GM18873 (cell line): ENCODE measurements at regions not wholly inside any gene's neighbourhood (a gene's known extent, or its start where the extent isn't known, plus 50 kb on each side); places are given as distances from the start of the nearest gene placed in this dataset.

ENCODE experiments used
- ATAC-seq: cut with Tn5 transposase; IDR thresholded peaks from one replicate; pipeline ENCODE4 v1.9.1; 2021; ENCODE audit warnings: mild to moderate bottlenecking, moderate library complexity, moderate number of reproducible peaks; ENCODE audit not compliant: unreplicated experiment, low FRiP score

GRCh38 chr2:51218047-51218446, 186.1 kb upstream of the NRXN1 start:
- no peak for ATAC-seq

- no peak for ATAC-seq
Observed at GRCh38 chr2:51213826-51214225, 181.9 kb upstream of the NRXN1 start.

GRCh38 chr2:51212374-51212773, 180.4 kb upstream of the NRXN1 start:
- ATAC-seq: no peak

DNA sequence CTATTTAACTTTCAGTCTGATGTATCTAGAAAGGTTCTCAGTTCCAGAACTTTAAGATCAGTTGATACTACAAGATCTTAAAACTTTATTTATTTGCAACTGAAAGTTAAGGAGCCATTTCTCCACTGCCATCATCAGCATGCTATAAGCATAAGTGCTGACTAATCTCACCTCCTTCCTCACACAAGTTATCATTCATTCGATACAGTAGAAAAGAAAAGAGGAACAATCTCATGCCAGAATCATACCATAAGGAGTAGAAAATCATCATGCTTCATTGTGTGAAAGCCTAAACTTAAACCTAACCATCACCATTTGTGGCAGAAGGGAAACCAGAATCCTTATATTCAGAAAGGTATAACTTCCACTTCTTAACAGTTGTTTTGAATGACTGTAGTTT, 176.6 kb upstream of the NRXN1 start:
- ATAC-seq: no peak

DNA sequence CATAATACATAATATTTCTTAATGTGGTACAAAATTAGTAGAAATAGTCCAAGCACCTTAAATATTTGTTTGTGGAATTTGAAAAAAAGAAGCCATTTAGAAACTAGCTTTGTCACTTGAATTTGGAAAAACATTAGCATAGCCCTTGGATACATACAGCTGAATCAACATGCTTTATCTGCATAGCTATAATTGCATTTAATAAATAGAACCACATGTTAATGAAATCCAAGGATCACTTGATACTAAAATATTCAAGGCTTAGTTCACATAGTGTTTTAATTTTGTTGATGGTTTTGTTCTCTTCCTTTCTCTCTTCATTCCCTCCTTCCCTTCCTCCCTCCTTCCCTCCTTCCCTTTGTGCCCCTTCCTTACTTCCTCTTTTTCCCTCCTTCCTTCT, 169.4 kb upstream of the NRXN1 start:
- no peak for ATAC-seq

DNA sequence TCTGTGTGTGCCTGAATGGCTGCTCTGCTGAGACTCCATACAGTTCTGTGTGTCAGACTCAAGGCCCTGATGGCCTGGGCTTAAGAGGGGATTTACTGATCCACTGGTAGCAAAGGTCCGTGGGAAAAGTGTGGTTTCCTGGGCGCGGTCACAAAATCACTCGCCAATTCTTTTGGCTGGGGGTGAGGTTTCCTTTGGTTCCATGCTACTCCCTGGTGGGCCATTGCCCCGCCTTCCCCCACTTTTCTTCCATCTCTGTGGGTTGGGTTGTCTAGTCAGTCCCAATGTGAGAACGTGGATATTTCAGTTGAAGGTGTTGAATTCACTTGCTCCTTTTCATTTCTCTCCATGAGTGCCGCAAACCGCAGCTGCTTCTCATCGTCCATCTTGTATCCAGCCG, 162.7 kb upstream of the NRXN1 start:
- ATAC-seq: no peak

GRCh38 chr2:51170273-51170672, 138.3 kb upstream of the NRXN1 start:
- no peak for ATAC-seq

DNA sequence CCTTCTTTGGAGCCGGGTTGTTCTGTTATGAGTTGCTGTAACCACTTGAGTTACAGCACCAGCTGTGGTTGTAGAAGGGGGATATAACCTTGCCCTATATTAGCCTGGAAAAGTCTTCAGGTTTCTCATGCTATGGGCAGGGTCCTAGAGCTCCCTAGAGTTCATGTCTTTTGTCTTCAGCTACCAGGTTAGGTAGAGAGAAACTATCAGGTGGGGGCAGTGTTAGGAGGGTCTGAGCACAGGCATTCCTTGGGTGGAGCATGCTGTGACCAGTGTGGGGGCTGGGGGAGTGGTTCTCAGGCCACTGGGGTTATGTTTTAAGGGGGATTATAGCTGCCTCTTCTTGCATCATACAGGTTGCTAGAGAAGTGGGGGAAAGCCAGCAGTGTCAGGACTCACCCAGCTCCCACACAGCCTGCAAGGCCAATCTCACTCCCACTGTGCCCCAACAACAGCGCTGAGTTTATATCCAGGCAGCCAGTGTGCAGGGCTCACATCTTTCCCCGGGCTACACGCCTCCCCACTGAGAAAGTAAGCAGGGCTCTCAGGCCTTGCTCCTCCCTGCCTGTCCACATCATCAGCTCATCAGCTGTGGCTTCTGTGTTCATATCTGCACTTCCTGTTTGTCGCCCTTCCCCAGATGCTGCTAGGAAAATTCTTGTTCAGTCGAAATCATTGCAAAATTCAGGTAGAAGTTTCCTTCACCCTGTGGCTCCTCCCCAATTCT, 133.8 kb upstream of the NRXN1 start:
- ATAC-seq: no peak

DNA sequence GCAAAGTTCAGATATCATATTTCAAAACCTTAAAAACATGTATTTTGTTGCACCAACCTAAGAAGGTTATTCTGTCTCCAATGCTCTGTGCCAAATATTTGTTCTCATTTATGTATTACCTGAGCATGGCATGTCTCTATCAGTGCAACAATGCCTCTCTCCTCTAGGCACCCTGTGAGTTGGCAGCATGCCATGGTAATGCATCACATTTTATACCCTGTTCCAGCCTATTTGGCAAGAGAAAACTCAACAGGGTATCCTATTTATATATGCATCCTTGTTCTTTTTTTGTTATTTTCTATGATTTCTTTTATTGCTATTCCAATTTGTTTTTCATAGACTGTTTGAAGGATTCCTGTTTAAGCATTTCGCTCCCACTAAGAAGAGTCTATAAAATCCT, 126.3 kb upstream of the NRXN1 start:
- no peak for ATAC-seq

GRCh38 chr2:51153236-51153635, 121.3 kb upstream of the NRXN1 start:
- ATAC-seq: no peak

GRCh38 chr2:51151490-51152140, 119.7 kb upstream of the NRXN1 start:
- ATAC-seq: no peak

DNA sequence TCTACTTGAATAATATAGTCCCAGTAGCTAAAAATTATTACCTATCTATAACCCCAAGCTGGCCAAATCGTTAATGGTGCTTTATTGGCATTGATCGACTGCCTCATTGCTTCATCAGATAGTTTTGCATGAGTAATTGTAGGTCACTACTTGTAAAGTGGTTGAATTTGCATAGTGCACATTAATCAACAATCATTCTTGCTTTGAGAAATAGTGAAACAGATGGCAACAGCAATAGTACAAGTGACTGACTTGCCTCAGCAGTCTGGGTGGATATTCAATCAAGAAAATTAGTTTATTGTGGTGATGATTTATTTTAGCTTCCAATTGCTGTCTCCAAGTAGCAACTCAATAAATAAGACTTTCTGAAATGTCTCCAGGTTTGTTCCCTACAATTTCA, 117.8 kb upstream of the NRXN1 start:
- no peak for ATAC-seq

DNA sequence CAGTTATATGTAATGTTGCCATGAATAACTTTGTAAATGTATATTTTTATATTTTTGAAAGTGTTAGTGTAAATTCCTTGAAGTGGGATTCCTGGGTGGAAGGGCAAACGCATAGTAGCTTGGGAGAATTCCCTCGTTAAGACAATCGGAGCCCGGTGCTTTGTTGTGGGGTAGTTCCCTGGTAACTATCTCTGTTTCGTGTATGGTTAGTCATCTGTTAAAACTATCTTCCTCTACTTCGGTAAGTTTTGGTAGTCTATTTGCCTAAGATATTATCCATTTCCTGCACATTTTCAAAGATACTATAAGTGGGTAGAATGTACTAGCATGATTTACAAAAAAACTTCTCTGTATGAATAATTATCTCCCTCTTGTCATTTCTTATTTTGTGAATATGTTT, 113.8 kb upstream of the NRXN1 start:
- no peak for ATAC-seq

GRCh38 chr2:51120754-51121280, 88.9 kb upstream of the NRXN1 start:
- ATAC-seq: no peak

GRCh38 chr2:51111532-51111931, 79.6 kb upstream of the NRXN1 start:
- no peak for ATAC-seq

- ATAC-seq: no peak
Observed at GRCh38 chr2:51108794-51109193, 76.9 kb upstream of the NRXN1 start.

GRCh38 chr2:51107841-51108240, 75.9 kb upstream of the NRXN1 start:
- ATAC-seq: no peak

DNA sequence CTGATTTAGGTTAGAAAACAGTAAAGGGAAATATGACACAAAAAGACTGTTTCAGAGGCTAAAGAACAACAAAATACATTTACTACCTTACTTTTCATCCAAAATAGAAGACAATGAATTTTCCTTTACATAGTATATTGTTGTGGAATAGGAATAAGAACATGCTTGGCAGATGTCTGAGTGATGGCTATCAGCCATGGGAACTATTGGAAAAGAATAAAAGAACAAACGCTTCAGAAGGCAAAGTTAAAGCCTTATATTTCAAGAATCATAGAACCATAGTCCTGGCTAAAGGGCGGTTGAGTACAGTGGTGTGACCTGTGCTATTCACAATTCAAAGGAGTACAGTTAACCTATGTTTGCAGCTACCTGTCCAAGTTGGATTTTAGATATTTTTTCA, 73.9 kb upstream of the NRXN1 start:
- no peak for ATAC-seq

GRCh38 chr2:51103205-51103604, 71.3 kb upstream of the NRXN1 start:
- ATAC-seq: no peak

DNA sequence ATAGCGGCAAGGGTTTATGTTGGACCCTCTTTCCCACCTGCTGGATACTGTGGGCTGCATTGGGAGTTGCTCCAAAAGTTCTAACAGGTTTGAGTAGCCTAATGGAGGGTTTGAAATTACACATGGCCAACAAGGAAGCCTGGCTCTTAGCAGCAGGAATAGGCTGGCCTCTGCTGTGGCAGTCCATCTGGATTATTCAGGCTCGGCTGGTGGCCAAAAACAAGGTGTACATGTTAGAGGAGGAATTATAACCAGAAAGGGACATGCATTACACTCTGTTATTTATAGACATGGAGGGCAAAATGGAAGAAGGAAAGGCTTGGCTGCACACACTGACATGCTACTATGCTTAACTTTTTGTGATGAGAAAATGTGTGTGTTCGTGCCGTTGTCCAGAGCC, 61.1 kb upstream of the NRXN1 start:
- no peak for ATAC-seq

DNA sequence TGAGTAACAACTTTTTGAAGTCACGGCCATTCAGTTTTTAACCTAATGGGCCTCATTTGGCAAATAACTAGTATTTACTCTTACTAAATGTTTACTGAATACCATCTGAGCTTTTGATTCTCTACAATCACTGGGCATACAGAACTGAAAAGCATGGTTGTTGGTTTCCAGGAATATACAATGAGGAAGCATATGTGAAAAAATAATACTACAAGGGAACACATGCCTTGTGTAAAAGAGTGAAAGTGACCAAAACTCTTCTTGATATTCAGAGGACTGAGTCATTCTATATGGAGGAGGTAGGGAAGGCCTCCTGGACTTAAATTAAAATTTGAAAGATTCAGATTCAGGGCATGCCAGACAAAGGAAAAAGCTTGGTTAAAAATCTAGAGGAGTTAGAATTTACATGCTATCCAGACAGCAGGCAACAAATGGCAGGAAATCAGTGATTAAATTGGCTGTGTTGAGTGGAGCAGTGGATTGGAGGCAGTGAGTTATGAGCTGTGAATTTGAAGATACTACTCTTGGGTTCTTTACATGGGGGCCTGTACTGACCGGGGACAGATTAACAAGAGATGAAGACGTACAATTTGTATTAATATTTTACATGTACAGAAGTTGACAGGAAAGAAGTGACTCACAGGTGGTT, 53.6 kb upstream of the NRXN1 start:
- ATAC-seq: no peak

DNA sequence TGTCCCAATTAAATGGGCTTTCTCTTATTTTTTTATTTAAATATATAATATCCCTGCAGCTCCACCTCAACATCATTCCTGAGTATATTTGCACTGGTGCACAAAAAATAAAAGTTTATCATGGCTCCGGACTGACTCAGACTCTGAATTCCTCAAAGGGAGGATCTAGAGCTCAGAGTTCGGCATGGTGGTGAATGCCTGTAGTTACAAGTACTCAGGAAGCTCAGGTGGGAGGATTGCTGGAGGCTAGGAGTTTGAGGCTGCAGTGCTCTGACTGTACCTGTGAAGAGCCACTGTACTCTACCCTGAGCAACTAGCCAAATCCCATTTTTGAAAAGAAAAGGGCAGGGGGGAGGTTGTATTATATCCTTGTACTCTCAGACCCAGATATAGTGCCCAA, 52.8 kb upstream of the NRXN1 start:
- ATAC-seq: no peak
